ENCODE measurements at regions not wholly inside any gene's neighbourhood (a gene's known extent, or its start where the extent isn't known, plus 50 kb on each side); places are given as distances from the start of the nearest gene placed in this dataset.

GRCh38 chr12:116498471-116498870, 60.7 kb upstream of the MAP1LC3B2 start:
- no peak for TF ChIP-seq CTCF (IDR thresholded peaks at IDR 0.05; ENCODE audit: low read depth, low read length)
- H3K27ac ChIP-seq, result no peak overlapping the region
- DNase-seq, result no peak

GRCh38 chr12:116502141-116502725, 56.9 kb upstream of the MAP1LC3B2 start:
- no peak for DNase-seq
- H3K36me3 ChIP-seq, result no peaks in the 10 kb centered on the region
- no peaks in the 10 kb centered on the region for H3K9me3 ChIP-seq (ENCODE audit: severe bottlenecking)
- no peak overlapping the region for H3K4me3 ChIP-seq (ENCODE audit: low read depth, low read length)
- H3K27me3 ChIP-seq (ENCODE audit: insufficient read depth, low read depth, severe bottlenecking), result no peaks in the 10 kb centered on the region
- no peak overlapping the region for H3K27ac ChIP-seq
- no peak for TF ChIP-seq CTCF (IDR thresholded peaks at IDR 0.05; ENCODE audit: low read depth, low read length)

More at GRCh38 chr12:116498471-116498870, 60.7 kb upstream of the MAP1LC3B2 start:
- Histone ChIP-seq H3K9me3 (ENCODE audit: severe bottlenecking) (no peaks in the 10 kb centered on the region), H3K4me3 (ENCODE audit: low read depth, low read length) (no peak overlapping the region), H3K27me3 (ENCODE audit: insufficient read depth, low read depth, severe bottlenecking) (no peaks in the 10 kb centered on the region), H3K36me3 (no peaks in the 10 kb centered on the region)

GRCh38 chr12:116502989-116503496, 56.1 kb upstream of the MAP1LC3B2 start:
- no peak overlapping the region for H3K27ac ChIP-seq
- no peak for TF ChIP-seq CTCF (IDR thresholded peaks at IDR 0.05; ENCODE audit: low read depth, low read length)
- H3K9me3 ChIP-seq (ENCODE audit: severe bottlenecking), result no peaks in the 10 kb centered on the region
- H3K36me3 ChIP-seq, result no peaks in the 10 kb centered on the region
- H3K27me3 ChIP-seq (ENCODE audit: insufficient read depth, low read depth, severe bottlenecking), result no peaks in the 10 kb centered on the region
- DNase-seq, result no peak
- H3K4me3 ChIP-seq (ENCODE audit: low read depth, low read length), result no peak overlapping the region

GRCh38 chr12:116504438-116504837, 54.7 kb upstream of the MAP1LC3B2 start:
- Histone ChIP-seq H3K9me3 (ENCODE audit: severe bottlenecking) (no peaks in the 10 kb centered on the region), H3K27me3 (ENCODE audit: insufficient read depth, low read depth, severe bottlenecking) (no peaks in the 10 kb centered on the region), H3K27ac (no peak overlapping the region), H3K36me3 (no peaks in the 10 kb centered on the region), H3K4me3 (ENCODE audit: low read depth, low read length) (no peak overlapping the region)
- no peak for TF ChIP-seq CTCF (IDR thresholded peaks at IDR 0.05; ENCODE audit: low read depth, low read length)
- DNase-seq, result no peak

- Histone ChIP-seq H3K9me3 (ENCODE audit: severe bottlenecking) (no peaks in the 10 kb centered on the region), H3K4me3 (ENCODE audit: low read depth, low read length) (no peak overlapping the region), H3K36me3 (no peaks in the 10 kb centered on the region), H3K27me3 (ENCODE audit: insufficient read depth, low read depth, severe bottlenecking) (no peaks in the 10 kb centered on the region), H3K27ac (no peak overlapping the region)
- no peak for DNase-seq
- TF ChIP-seq CTCF (IDR thresholded peaks at IDR 0.05; ENCODE audit: low read depth, low read length), result no peak
Observed at GRCh38 chr12:116506697-116507064, 52.5 kb upstream of the MAP1LC3B2 start.

Measured in WERI-Rb-1 (cell line).